HuH-7 (cell line): ENCODE measurements at regions not wholly inside any gene's neighbourhood (a gene's known extent, or its start where the extent isn't known, plus 50 kb on each side); places are given as distances from the start of the nearest gene placed in this dataset.
A peak's percentile ranks its signal among the peaks of the same experiment; 100 is the strongest.

ENCODE experiments used
- DNase-seq: peaks from one replicate; pipeline ENCODE4 v3.0.0; 2011; ENCODE audit warnings: low spot score

DNA sequence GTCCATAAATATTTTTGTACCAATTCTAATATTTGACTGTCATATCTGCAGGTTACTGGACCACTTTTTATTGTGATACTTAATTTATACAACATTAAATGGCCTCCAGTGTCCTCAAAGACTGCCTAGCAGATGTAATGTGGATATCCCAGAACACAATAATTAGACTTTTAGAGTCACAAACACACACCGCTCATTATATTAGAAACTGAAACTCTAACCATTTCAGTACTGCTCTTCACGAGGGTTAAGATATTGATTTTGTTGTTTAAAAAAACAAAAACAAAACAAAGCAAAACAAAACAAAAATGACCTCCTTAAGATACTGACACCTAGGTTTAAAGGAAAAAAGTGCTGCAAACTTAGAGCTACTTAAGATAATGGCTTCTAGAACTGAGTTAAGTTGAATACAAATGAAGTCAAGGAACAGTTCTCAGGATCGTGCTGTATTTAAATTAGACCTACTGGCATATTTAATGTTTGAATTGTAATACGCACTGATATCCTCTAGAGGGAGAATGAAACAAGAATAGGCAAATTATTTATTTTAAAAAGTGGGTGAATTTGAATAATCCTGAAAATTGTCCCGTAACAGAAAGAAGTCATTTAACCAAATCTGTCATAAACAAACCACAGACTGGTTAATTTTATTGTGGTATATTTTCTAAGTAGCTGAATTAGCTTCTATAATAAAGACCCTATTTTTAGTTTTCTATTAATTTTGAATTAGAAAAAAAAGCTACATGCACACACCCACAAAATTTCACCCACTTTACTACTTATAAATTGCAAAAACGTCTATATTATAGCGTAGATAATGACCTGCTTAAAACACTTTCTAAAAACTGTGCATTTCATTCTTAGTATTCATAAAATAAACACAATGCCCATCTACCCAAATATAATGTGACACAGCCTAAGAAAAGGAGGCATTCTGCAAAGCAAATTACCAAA lies 395.2 kb upstream of the DCN start:
- peak; percentile 8 for DNase-seq

DNA sequence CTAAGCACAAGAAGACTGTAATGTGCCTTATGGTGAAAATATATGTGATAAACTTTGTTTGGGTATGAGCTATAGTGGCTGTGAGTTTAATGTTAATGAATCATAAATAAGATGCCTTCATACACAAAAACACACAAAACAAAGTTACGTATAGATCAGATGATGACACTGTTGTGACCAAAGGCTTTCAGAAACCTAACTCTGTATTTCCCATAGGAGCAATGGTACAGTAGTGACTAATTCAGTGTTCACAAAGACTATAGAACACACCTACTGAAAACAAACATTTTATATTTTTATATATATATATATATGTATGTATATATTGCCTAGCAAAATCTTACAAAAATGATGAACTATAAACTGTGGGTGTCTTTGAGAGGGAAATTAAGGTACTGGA lies 393.8 kb upstream of the DCN start:
- DNase-seq, result no peak

DNA sequence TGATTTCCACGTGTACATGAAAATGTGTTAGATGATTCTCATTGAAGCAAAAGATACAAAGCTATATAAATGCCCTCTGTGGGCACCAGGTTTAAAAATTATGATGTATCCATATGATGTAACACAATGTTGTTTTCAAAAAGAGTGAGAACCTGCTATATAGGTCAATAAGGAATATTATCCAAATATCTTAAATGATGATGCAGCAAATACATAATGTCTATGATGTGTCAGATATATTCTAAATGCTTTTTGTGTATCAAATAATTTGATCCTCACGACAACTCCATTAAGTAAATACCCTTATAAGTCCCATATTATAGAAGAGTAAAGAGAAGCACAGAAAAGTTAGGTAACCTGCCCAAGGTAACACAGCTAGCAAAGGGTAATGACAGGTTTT lies 393.0 kb upstream of the DCN start:
- DNase-seq, result no peak

GRCh38 chr12:91574975-91575374 lies 392.4 kb upstream of the DCN start:
- DNase-seq, result no peak

GRCh38 chr12:91574391-91574790 lies 391.8 kb upstream of the DCN start:
- DNase-seq, result no peak

GRCh38 chr12:91572869-91573268 lies 390.3 kb upstream of the DCN start:
- no peak for DNase-seq

GRCh38 chr12:91567100-91567485 lies 384.5 kb upstream of the DCN start:
- no peak for DNase-seq

DNA sequence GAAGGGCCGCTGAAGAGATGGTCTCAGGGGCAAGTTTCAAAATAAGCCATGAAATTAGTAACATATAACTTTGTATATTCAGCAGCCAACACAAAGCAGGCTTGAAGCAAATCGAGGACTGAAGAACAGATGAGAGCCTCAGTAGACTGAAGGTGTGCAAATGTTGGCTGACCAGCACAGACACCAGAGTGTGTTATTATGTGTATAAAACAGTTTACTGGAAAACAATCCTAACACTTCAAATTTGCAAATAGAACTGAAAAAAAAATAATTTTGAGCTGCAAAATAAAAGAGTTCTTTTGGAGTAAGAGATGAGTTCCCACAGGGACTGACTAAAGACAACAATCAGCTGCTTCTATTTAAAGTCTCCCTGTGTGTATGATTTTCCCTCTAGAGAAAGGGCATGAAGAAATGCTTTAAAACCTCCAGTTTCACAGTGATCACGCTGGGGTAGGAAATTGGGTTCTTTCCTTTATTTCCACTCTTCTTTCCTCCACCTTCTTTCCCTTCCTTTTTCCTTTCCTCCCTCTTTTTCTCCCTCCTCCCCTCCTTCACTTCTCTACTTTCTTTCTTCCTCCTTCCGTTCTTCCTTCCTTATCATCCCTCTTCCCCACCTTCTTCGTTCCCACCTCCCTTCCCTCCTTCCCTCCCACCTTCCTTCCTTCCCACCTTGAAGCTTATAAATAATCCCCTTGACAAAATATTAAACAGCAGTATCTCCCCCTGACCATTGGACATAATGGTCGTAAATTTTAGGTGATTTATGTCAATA lies 383.9 kb upstream of the DCN start:
- no peak for DNase-seq

- no peak for DNase-seq
Observed at GRCh38 chr12:91565846-91566245, 383.2 kb upstream of the DCN start.

DNA sequence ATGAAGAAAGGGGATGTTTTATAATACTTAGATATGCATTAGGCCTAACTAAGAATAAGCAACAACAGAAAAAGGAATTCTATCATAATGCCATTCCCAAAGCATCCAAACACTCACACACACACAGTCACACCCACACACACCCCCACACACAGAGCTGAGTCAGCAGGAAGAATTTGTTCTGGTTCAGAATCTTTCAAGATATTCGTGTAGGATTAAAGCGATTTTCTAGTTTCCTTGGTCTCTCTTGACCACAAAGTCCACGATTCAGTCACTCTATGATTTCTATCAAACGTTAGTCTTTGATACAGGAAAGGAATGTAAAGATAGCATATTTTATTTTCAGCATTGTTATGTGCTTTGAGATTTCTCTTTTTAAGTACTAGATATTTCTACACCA lies 382.6 kb upstream of the DCN start:
- no peak for DNase-seq

DNA sequence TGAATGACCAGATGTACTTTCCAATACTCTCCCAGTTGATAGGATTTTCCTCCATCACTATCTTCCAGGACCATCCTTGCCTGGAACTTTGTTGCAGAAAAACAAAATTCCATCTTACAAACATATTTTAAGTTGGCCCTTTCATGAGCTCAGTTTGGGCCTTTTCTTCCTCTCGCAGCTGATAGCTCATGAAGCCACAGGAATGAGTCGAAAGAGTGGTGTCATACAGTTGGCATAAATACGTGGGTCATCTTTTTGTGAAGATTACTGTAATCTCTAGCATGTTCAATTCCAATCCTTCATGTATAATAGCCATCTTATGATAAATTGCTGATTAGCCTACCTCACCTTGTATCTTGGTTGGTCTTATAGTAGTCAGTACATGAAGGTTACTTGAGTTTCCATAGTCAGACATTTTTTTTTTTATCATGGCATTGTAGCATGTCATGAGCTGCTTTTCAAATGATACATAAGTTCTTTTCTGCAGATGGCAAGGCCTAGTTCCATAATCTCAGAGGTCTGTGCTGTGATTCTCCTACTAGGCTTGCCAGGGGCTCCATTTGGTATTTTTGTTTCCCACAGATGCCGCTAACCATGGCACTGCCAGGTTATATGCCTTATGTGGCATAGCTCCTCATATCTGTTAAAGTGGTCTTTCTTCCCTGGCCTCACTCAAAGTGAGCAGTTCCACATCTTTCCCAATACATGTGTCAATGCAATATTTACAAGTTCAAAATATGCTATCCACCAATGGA lies 380.6 kb upstream of the DCN start:
- no peak for DNase-seq

DNA sequence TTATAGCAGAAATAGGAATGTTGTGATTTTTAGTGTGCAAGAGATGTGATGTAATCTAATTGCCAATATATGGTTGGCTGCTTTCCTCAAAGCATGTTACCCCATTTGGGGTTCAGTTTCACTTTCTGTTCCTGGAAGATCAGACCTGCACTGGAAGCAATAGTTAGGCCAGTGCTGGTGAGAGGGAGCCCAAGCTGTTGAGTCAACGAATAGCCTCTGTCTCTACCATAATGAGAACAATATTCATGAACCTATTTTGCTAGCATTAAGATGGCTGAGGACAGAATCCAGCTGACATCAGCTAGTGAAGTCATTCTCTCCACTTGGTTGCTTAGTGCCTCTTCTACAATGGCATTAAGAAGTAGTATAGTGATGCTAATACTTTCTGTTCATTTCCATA lies 379.9 kb upstream of the DCN start:
- no peak for DNase-seq

DNA sequence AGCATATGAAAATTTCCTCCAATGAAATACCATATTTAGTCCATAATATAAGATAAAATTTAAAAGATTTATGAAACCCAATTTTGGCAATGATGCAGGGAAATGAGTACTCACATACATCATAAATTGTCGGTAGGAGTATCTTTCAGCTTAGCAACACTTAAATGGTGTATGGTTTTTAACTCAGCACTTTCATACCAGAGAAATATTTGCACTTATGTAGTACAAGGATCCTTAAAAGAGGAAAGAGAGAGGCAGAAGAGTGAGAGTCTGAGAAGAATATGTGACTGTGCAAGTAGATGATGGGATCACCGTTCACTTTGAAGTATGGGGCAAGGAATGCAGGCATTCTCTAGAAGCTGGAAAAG lies 379.3 kb upstream of the DCN start:
- no peak for DNase-seq

DNA sequence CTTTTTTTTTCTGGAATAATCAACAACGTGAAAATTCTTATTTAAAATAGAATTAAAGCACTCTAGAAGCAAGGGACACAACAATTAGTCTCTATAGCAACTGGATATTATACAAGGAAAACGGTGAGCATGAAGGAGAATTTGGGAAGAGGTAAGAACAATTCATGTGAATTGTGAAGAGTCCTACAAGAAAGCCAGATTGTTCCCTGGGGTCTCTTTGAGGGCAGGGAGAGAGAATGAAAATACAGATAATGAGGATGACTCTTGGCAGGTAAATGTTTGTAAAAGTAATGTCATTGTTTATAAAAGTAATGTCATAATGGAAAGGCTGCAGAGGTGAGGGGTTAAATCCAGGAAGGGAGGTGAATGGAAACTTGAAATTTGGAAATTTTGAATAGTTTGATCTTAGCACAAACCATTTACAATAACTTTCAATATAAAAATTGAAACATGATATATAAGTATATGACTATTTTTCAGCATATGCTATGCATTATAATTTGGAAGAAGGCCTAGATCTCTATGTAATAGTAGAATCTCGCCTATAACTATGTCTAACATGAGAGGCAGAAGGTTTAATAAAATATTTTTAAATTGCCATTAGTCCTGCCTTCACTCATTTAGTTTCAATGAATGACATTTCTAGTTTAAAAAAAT lies 378.8 kb upstream of the DCN start:
- no peak for DNase-seq

DNA sequence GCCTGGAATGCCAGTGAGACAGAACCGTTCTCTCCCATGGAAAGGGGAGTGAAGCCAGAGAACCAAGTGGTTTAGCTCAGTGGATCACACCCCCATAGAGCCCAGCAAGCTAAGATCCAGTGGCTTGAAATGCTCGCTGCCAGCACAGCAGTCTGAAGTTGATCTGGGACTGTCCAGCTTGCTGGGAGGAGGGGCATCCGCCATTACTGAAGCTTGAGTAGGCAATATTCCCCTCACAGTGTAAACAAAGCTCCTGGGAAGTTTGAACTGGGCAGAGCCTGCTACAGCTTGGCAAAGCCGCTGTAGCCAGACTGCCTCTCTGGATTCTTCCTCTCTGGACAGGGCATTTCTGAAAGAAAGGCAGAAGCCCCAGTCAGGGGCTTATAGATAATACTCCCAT lies 374.3 kb upstream of the DCN start:
- no peak for DNase-seq

DNA sequence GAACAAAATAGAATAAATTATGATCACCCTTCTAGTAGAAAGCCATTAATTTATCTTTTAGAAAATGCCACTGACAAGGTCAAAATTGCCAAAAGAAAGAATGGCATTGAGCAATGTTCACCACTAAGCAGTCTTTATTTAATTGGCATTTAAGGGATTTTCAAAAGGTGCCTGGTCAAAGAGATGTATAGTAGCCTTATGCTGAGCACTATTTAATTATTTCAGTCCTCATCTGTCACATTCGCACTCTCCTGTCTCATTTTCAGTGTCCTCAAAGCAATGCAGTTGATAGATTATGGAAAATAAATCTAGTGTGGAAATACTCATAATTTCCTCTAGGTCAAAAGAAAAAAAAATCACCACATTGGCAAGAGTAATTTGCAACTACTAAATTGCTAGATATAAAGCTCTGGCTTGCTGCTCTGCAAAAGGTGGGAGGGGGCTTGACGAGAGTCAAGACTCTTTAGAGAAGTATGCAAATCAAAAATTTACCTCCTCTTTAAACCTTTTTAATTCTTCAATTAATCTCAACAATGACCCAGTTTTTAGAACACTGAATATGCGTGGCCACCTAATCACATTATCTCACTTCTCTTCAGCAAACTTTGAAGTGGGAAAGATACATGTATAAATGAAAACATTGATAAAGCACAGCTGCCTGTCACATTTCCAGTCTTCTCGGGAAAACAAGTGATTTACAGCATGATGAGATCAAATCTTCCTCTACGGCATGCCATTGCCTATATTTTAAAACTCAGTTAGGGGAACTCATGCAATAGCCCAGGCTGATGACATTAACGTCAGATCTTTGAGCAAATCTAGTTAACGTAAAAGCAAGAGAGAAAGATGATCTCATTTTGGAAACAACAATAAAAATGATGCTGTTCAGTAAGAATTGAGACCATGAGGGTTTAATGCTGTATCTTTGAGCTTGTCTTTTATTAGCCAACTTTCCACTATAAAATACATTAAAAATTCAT lies 373.1 kb upstream of the DCN start:
- no peak for DNase-seq

DNA sequence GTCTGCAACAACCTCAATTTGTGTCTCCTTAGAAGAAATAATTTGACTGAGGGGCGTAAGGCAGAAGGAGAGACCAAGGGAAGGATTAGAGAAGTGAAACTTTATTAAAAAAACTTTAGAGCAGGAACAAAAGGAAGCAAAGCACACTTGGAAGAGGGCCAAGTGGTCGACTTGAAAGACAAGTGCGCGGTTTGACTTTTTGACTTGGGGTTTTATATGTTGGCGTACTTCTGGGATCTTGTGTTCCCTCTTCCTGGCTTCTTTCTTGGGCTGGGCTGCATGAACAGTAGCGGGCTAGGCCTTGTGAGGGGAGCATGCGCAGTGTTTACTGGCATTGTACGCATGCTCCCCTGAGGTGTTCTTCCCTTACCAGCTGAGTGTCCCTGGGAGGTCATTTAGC lies 369.3 kb upstream of the DCN start:
- no peak for DNase-seq

- DNase-seq, result no peak
Observed at GRCh38 chr12:91551242-91551641, 368.6 kb upstream of the DCN start.

DNA sequence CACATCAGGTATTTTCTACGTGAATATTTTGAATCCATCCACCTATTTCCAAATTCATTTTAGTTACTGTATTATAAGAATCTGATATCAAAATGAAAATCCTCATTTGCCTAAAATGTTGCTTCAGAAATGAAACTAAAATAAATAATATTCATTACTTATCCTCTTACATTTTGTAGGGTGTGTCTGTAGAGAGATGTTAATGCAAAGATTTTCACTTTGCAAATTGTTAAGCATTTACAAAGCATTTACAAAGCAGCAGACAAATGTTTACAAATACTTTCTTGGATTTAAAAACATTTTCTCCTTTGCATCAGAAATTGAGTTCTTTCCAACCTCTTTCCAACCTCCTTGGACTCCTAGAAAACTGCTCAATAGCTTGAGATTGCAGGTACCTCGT lies 360.0 kb upstream of the DCN start:
- no peak for DNase-seq

DNA sequence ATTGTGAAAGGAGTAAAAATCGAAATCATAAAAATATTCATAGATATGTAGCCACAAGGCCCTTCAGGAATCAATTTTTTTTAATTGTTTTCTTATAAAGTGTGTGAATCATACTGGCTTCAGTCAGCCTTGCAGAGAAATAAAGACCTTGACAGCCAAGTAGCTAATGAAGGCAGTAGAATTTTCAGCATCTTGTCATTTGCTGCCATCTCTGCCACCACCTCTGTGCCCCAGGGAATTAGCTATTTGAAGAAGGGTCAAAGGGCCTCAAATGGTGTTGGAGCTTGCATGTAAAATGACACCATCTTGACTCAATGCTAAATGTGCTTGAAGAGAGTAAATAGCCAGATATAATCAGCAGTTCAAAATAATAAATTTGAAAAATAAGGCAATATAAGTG lies 359.4 kb upstream of the DCN start:
- no peak for DNase-seq

DNA sequence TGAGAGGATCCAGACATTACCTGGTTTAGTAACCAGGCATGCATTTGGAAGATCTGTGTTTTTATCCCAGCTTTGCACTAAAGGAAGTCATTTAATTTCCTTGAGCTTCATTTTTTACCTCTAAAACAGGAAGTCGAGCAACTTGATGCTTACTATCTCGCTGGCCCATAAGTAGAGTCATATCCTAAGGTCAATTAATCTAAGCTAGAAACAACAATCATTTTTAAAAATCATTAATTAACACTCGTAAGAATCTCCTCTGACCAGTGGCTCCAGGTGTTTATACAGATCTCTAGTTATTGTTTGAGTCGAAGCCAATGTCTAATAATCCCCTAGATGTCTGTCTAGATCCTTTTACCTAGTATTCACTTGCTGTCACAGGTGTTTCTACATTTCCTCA lies 355.8 kb upstream of the DCN start:
- DNase-seq, result no peak
